GM19455 (cell line): ENCODE measurements at regions not wholly inside any gene's neighbourhood (a gene's known extent, or its start where the extent isn't known, plus 50 kb on each side); places are given as distances from the start of the nearest gene placed in this dataset.

Source experiments
- ATAC-seq: cut with Tn5 transposase; IDR thresholded peaks from one replicate; pipeline ENCODE4 v1.9.1; 2021; ENCODE audit not compliant: unreplicated experiment

GRCh38 chr4:45119376-45119775 lies 393.0 kb upstream of the GNPDA2 start:
- no peak for ATAC-seq

GRCh38 chr4:45102716-45103115 lies 376.4 kb upstream of the GNPDA2 start:
- ATAC-seq = no peak

GRCh38 chr4:45100956-45101818 lies 374.8 kb upstream of the GNPDA2 start:
- ATAC-seq = no peak

- no peak for ATAC-seq
These were observed 373.1 kb upstream of the GNPDA2 start for GRCh38 chr4:45099471-45099870.

GRCh38 chr4:45094684-45095083 lies 368.3 kb upstream of the GNPDA2 start:
- no peak for ATAC-seq

GRCh38 chr4:45082101-45082500 lies 355.7 kb upstream of the GNPDA2 start:
- ATAC-seq = no peak

- ATAC-seq = no peak
These were observed 353.3 kb upstream of the GNPDA2 start for GRCh38 chr4:45079616-45080015.

- ATAC-seq = no peak
These were observed 351.8 kb upstream of the GNPDA2 start for GRCh38 chr4:45078201-45078600.

- no peak for ATAC-seq
These were observed 346.6 kb upstream of the GNPDA2 start for GRCh38 chr4:45072981-45073380.

- no peak for ATAC-seq
These were observed 338.4 kb upstream of the GNPDA2 start for GRCh38 chr4:45064741-45065140.

- ATAC-seq = no peak
These were observed 337.3 kb upstream of the GNPDA2 start for GRCh38 chr4:45063696-45064095.

- ATAC-seq = no peak
These were observed 336.7 kb upstream of the GNPDA2 start for GRCh38 chr4:45062935-45063545.

GRCh38 chr4:45043911-45044310 lies 317.6 kb upstream of the GNPDA2 start:
- ATAC-seq = no peak

- no peak for ATAC-seq
These were observed 310.3 kb upstream of the GNPDA2 start for GRCh38 chr4:45036677-45037076.

- no peak for ATAC-seq
These were observed 307.5 kb upstream of the GNPDA2 start for GRCh38 chr4:45033676-45034419.

- no peak for ATAC-seq
These were observed 303.7 kb upstream of the GNPDA2 start for GRCh38 chr4:45030059-45030458.

GRCh38 chr4:45007508-45007907 lies 281.2 kb upstream of the GNPDA2 start:
- ATAC-seq = no peak

- ATAC-seq = no peak
These were observed 279.7 kb upstream of the GNPDA2 start for GRCh38 chr4:45006078-45006477.

GRCh38 chr4:45004847-45005565 lies 278.6 kb upstream of the GNPDA2 start:
- ATAC-seq = no peak

- no peak for ATAC-seq
These were observed 278.0 kb upstream of the GNPDA2 start for GRCh38 chr4:45004326-45004725.

- ATAC-seq = no peak
These were observed 270.0 kb upstream of the GNPDA2 start for GRCh38 chr4:44996276-44996845.
